WTC11 (cell line): ENCODE measurements at regions not wholly inside any gene's neighbourhood (a gene's known extent, or its start where the extent isn't known, plus 50 kb on each side); places are given as distances from the start of the nearest gene placed in this dataset.
A peak's percentile ranks its signal among the peaks of the same experiment; 100 is the strongest.

ENCODE experiments used
- ATAC-seq: fragments of 200-7000 bp; cut with Tn5 transposase; 2 replicates; pipeline ENCODE4 v1.10.0; 2021; ENCODE audit warnings: mild to moderate bottlenecking, moderate library complexity
- CTCF ChIA-PET: fragments of 300-600 bp; sonication (Branson Sonifier 250); formaldehyde crosslinking; loops from one replicate; lab custom pipeline; 2021; ENCODE audit warnings: antibody characterized with exemption; lab: Charles Lee
- POLR2A ChIA-PET: fragments of 350-600 bp; sonication (Branson Sonifier 250); formaldehyde crosslinking; loops from one replicate; lab custom pipeline; 2021; ENCODE audit warnings: antibody characterized with exemption; lab: Charles Lee
- DNase-seq: peaks from one replicate; pipeline ENCODE4 v3.0.0; 2021; ENCODE audit warnings: low spot score
- H3K27ac Mint-ChIP-seq: 2 replicates; pipeline ENCODE4 v1.8.0; 2021; ENCODE audit warnings: mixed read lengths
- H3K27me3 Mint-ChIP-seq: 2 replicates; pipeline ENCODE4 v1.8.0; 2021; ENCODE audit warnings: low read depth, mild to moderate bottlenecking, moderate library complexity, mixed read lengths
- H3K36me3 Mint-ChIP-seq: 2 replicates; pipeline ENCODE4 v1.8.0; 2021; ENCODE audit warnings: mixed read lengths
- H3K4me1 Mint-ChIP-seq: 2 replicates; pipeline ENCODE4 v1.8.0; 2022; ENCODE audit warnings: mixed read lengths
- H3K4me3 Mint-ChIP-seq: 2 replicates; pipeline ENCODE4 v1.8.0; 2021; ENCODE audit warnings: mild to moderate bottlenecking, moderate library complexity, mixed read lengths
- H3K9me3 Mint-ChIP-seq: 2 replicates; pipeline ENCODE4 v1.8.0; 2021; ENCODE audit warnings: mixed read lengths
- ATF1 ChIP-seq: sonication (generic); formaldehyde crosslinking; IDR thresholded peaks from 2 replicates; pipeline ENCODE4 v1.8.1; 2023; ENCODE audit warnings: mild to moderate bottlenecking, moderate library complexity, missing genetic modification reagents
- ATF2 ChIP-seq: sonication (generic); formaldehyde crosslinking; IDR thresholded peaks from 2 replicates; pipeline ENCODE4 v1.8.1; 2022; ENCODE audit warnings: low read depth, missing genetic modification reagents, borderline replicate concordance
- ATF6 ChIP-seq: sonication (generic); formaldehyde crosslinking; IDR thresholded peaks from 2 replicates; pipeline ENCODE4 v1.8.1; 2023; ENCODE audit warnings: mild to moderate bottlenecking, missing genetic modification reagents
- FOXP4 ChIP-seq: sonication (generic); formaldehyde crosslinking; IDR thresholded peaks from 2 replicates; pipeline ENCODE4 v1.8.0; 2022; ENCODE audit warnings: mild to moderate bottlenecking, missing genetic modification reagents
- GTF2I ChIP-seq: fragments of 250-450 bp; sonication (Bioruptor Pico); conservative IDR thresholded peaks from 2 replicates; pipeline ENCODE4 v1.4.0; 2021; ENCODE audit warnings: mild to moderate bottlenecking
- HMGA2 ChIP-seq: fragments of 250-450 bp; sonication (Bioruptor Pico); IDR thresholded peaks from 2 replicates; pipeline ENCODE4 v1.4.0; 2021; ENCODE audit warnings: mild to moderate bottlenecking, moderate library complexity
- IRF2 ChIP-seq: sonication (generic); formaldehyde crosslinking; IDR thresholded peaks from 2 replicates; pipeline ENCODE4 v1.8.0; 2022; ENCODE audit warnings: low read depth, missing genetic modification reagents, borderline replicate concordance
- MYBL2 ChIP-seq: sonication (generic); formaldehyde crosslinking; IDR thresholded peaks from 2 replicates; pipeline ENCODE4 v1.8.1; 2023; ENCODE audit warnings: mild to moderate bottlenecking, moderate library complexity, missing genetic modification reagents
- NFE2L1 ChIP-seq: sonication (generic); formaldehyde crosslinking; IDR thresholded peaks from 2 replicates; pipeline ENCODE4 v1.8.1; 2023; ENCODE audit warnings: missing genetic modification reagents
- NR1H2 ChIP-seq: sonication (generic); formaldehyde crosslinking; IDR thresholded peaks from 2 replicates; pipeline ENCODE4 v1.9.0; 2021; ENCODE audit warnings: mild to moderate bottlenecking, moderate library complexity, missing genetic modification reagents
- NR2C2 ChIP-seq: sonication (generic); formaldehyde crosslinking; IDR thresholded peaks from 2 replicates; pipeline ENCODE4 v1.8.0; 2022; ENCODE audit warnings: mild to moderate bottlenecking, missing genetic modification reagents
- SMAD3 ChIP-seq: sonication (generic); formaldehyde crosslinking; IDR thresholded peaks from 2 replicates; pipeline ENCODE4 v1.8.0; 2022; ENCODE audit warnings: missing genetic modification reagents, mild to moderate bottlenecking, borderline replicate concordance
- STAT6 ChIP-seq: sonication (generic); formaldehyde crosslinking; conservative IDR thresholded peaks from 2 replicates; pipeline ENCODE4 v1.8.1; 2023; ENCODE audit warnings: mild to moderate bottlenecking, low read depth, missing genetic modification reagents, moderate library complexity
- USF1 ChIP-seq: sonication (generic); formaldehyde crosslinking; IDR thresholded peaks from 2 replicates; pipeline ENCODE4 v1.8.0; 2022; ENCODE audit warnings: mild to moderate bottlenecking, missing genetic modification reagents
- ZNF416 ChIP-seq: fragments of 250-450 bp; sonication (Bioruptor Pico); IDR thresholded peaks from 2 replicates; pipeline ENCODE4 v1.9.0; 2021; ENCODE audit warnings: mild to moderate bottlenecking, inconsistent platforms

GRCh38 chr6:53439556-53439955 lies 90.8 kb upstream of the ELOVL5 start:
- Mint-ChIP-seq H3K4me1 (no peaks in the 10 kb centered on the region), H3K36me3 (no peaks in the 10 kb centered on the region), H3K9me3 (no peaks in the 10 kb centered on the region), H3K27me3 (no peaks in the 10 kb centered on the region), H3K4me3 (no peak overlapping the region)
- POLR2A ChIA-PET = no interaction called here
- TF ChIP-seq NFE2L1 (CRISPR knock-in tag) (no peak), ATF6 (no peak), FOXP4 (CRISPR knock-in tag) (no peak), NR2C2 (CRISPR knock-in tag) (no peak), ATF1 (CRISPR knock-in tag) (no peak), ZNF416 (CRISPR knock-in tag) (no peak), SMAD3 (CRISPR knock-in tag) (no peak), NR1H2 (no peak)
- TF ChIP-seq, all 79 proteins: peak for 0
- CTCF ChIA-PET = interaction anchor here (1.1 kb wide), 1 partner anchor 267 kb away, joined by 3 read pairs; no protein-coding TSS in a partner anchor
- ATAC-seq = no peak
- no peak overlapping the region for H3K27ac Mint-ChIP-seq
- no peak for DNase-seq

- Mint-ChIP-seq H3K27me3 (no peaks in the 10 kb centered on the region), H3K27ac (peak overlapping the region; percentile 9; the same call in 1 of the 2 replicates), H3K9me3 (no peaks in the 10 kb centered on the region), H3K4me3 (no peak overlapping the region), H3K4me1 (no peaks in the 10 kb centered on the region), H3K36me3 (no peaks in the 10 kb centered on the region)
- ATAC-seq = peak; percentile 89
- POLR2A ChIA-PET = no interaction called here
- CTCF ChIA-PET = interaction anchor here (0.7 to 1.5 kb wide), 6 partner anchors 135 to 266 kb away, joined by 3 to 7 read pairs (median 3); no protein-coding TSS in a partner anchor
- no peak for TF ChIP-seq IRF2
- no peak for TF ChIP-seq GTF2I (CRISPR knock-in tag)
- no peak for TF ChIP-seq ZNF416 (CRISPR knock-in tag)
- no peak for TF ChIP-seq ATF2 (CRISPR knock-in tag)
- no peak for TF ChIP-seq HMGA2
- peak; percentile 33 for DNase-seq
Measured at GRCh38 chr6:53437557-53438202, 88.9 kb upstream of the ELOVL5 start.

GRCh38 chr6:53436526-53437303 lies 88.0 kb upstream of the ELOVL5 start:
- Mint-ChIP-seq H3K27me3 (no peaks in the 10 kb centered on the region), H3K9me3 (no peaks in the 10 kb centered on the region), H3K4me1 (no peaks in the 10 kb centered on the region), H3K36me3 (no peaks in the 10 kb centered on the region), H3K4me3 (no peak overlapping the region), H3K27ac (no peak overlapping the region)
- DNase-seq (no peak), ATAC-seq (no peak)
- CTCF ChIA-PET = interaction anchor here (0.6 to 1.5 kb wide), 7 partner anchors 127 to 265 kb away, joined by 3 to 7 read pairs (median 3); no protein-coding TSS in a partner anchor
- POLR2A ChIA-PET = no interaction called here
- TF ChIP-seq MYBL2 (CRISPR knock-in tag) (no peak), USF1 (no peak), STAT6 (CRISPR knock-in tag) (no peak)
- TF ChIP-seq, all 79 proteins: peak for 0
